Keratinocyte (primary cell): ENCODE measurements at regions not wholly inside any gene's neighbourhood (a gene's known extent, or its start where the extent isn't known, plus 50 kb on each side); places are given as distances from the start of the nearest gene placed in this dataset.

Experiments
- DNase-seq: peaks from one replicate; pipeline ENCODE4 v3.0.0-alpha.2; 2011; ENCODE audit warnings: low read depth, missing footprints, low spot score
- FAIRE-seq: peaks from 2 replicates; lab custom pipeline; 2011; peaks lifted over from hg19 to GRCh38; lab: Jason Lieb, UNC
- H2AFZ ChIP-seq: 2 replicates; pipeline ENCODE4 v1.6.0; 2012; ENCODE audit warnings: low read length, control low read depth, inconsistent platforms; ENCODE audit not compliant: control insufficient read depth
- H3K27ac ChIP-seq: 2 replicates; pipeline ENCODE4 v1.5.1; 2011; ENCODE audit warnings: low read length; ENCODE audit not compliant: control insufficient read depth, insufficient read depth
- H3K27me3 ChIP-seq: 3 replicates; pipeline ENCODE4 v1.6.0; 2011; ENCODE audit warnings: low read length; ENCODE audit not compliant: control insufficient read depth, insufficient read depth; ENCODE audit errors: extremely low read depth
- H3K36me3 ChIP-seq, 2 experiments: 2 replicates in 1 of 2; 3 replicates in 1 of 2; pipeline ENCODE4 v1.5.1; 2011; ENCODE audit warnings: low read length in 2 of 2, mild to moderate bottlenecking in 1 of 2; ENCODE audit not compliant: control insufficient read depth in 2 of 2, insufficient read depth in 2 of 2; ENCODE audit errors: extremely low read depth in 1 of 2
- H3K4me1 ChIP-seq: 3 replicates; pipeline ENCODE4 v1.5.1; 2011; ENCODE audit warnings: low read length; ENCODE audit not compliant: control insufficient read depth, insufficient read depth; ENCODE audit errors: extremely low read depth
- H3K4me2 ChIP-seq: 3 replicates; pipeline ENCODE4 v1.6.0; 2011; ENCODE audit warnings: low read depth, low read length; ENCODE audit not compliant: control insufficient read depth, insufficient read depth; ENCODE audit errors: extremely low read depth
- H3K4me3 ChIP-seq, 3 experiments: fragments of 200-600 bp in 1 of 3; sonication (generic) in 1 of 3; 2 replicates in 2 of 3; 3 replicates in 1 of 3; pipeline ENCODE4 v1.5.1; 2011 to 2016; ENCODE audit warnings: low read length in 3 of 3, mild to moderate bottlenecking in 3 of 3, control low read depth in 2 of 3, inconsistent platforms in 1 of 3, low read depth in 1 of 3, mixed read lengths in 1 of 3, mixed run types in 1 of 3, moderate library complexity in 1 of 3; ENCODE audit not compliant: control insufficient read depth in 2 of 3, insufficient read depth in 2 of 3; ENCODE audit errors: extremely low read depth in 1 of 3
- H3K79me2 ChIP-seq: 2 replicates; pipeline ENCODE4 v1.6.0; 2012; ENCODE audit warnings: low read length; ENCODE audit not compliant: control insufficient read depth, insufficient read depth
- H3K9ac ChIP-seq: 3 replicates; pipeline ENCODE4 v1.6.0; 2011; ENCODE audit warnings: low read length; ENCODE audit not compliant: control insufficient read depth, insufficient read depth; ENCODE audit errors: extremely low read depth
- H3K9me1 ChIP-seq: 3 replicates; pipeline ENCODE4 v1.6.0; 2011; ENCODE audit warnings: low read length; ENCODE audit not compliant: control insufficient read depth, insufficient read depth; ENCODE audit errors: extremely low read depth
- H3K9me3 ChIP-seq: 2 replicates; pipeline ENCODE4 v1.5.1; 2012; ENCODE audit warnings: low read depth, low read length; ENCODE audit not compliant: control insufficient read depth
- H4K20me1 ChIP-seq: 3 replicates; pipeline ENCODE4 v1.6.0; 2011; ENCODE audit warnings: low read length; ENCODE audit not compliant: control insufficient read depth, insufficient read depth; ENCODE audit errors: extremely low read depth
- CTCF ChIP-seq, 3 experiments: IDR thresholded peaks in 1 of 3; conservative IDR thresholded peaks in 1 of 3; optimal IDR thresholded peaks in 1 of 3; 2 replicates in 2 of 3; 3 replicates in 1 of 3; pipeline versions ENCODE3 to v1.5.1; 2011; ENCODE audit warnings: low read length in 3 of 3, mild to moderate bottlenecking in 3 of 3, moderate library complexity in 2 of 3, control low read depth in 1 of 3, inconsistent platforms in 1 of 3; ENCODE audit not compliant: insufficient read depth in 2 of 3; ENCODE audit errors: extremely low read depth in 1 of 3
- EZH2 ChIP-seq: IDR thresholded peaks from one replicate; pipeline ENCODE4 v1.6.1; 2012; ENCODE audit warnings: inconsistent platforms, mild to moderate bottlenecking, low read length, moderate library complexity
- dilution Hi-C: fragments of 300-500 bp; cut with MboI; formaldehyde crosslinking; loops from one replicate; pipeline ENCODE4 v1.7.0; 2020; ENCODE audit warnings: low sequenced_read_pairs; ENCODE audit not compliant: extremely low pct_ligation_motif_present

- H3K4me2 ChIP-seq, result no peak overlapping the region
- no peaks in the 10 kb centered on the region for H3K27me3 ChIP-seq
- no peaks in the 10 kb centered on the region for H3K4me1 ChIP-seq
- no peak overlapping the region for H3K27ac ChIP-seq
- dilution Hi-C loops, result no loop called here
- no peaks in the 10 kb centered on the region for H3K9me1 ChIP-seq
- TF ChIP-seq CTCF (optimal IDR thresholded peaks at IDR 0.05 in 1 of 3, IDR thresholded peaks at IDR 0.05 in 1 of 3, conservative IDR thresholded peaks at IDR 0.05 in 1 of 3; ENCODE audit: extremely low read depth in 1 of 3, insufficient read depth in 2 of 3, low read length in 3 of 3) (no peak), EZH2 (no peak)
- no peak overlapping the region for H3K9ac ChIP-seq
- no peaks in the 10 kb centered on the region for H3K79me2 ChIP-seq
- no peaks in the 10 kb centered on the region for H3K9me3 ChIP-seq
- H2AFZ ChIP-seq, result no peak overlapping the region
- no peak for FAIRE-seq
- DNase-seq, result no peak
- no peaks in the 10 kb centered on the region for H4K20me1 ChIP-seq
- no peak overlapping the region for H3K4me3 ChIP-seq
- H3K36me3 ChIP-seq, result no peaks in the 10 kb centered on the region
Measured at GRCh38 chr10:23499372-23500132, 60.7 kb downstream of the OTUD1 start.

- dilution Hi-C loops, result no loop called here
- Histone ChIP-seq H4K20me1 (no peaks in the 10 kb centered on the region), H3K27ac (no peak overlapping the region), H3K4me1 (no peaks in the 10 kb centered on the region), H3K4me3 (no peak overlapping the region), H3K9ac (no peak overlapping the region), H3K27me3 (no peaks in the 10 kb centered on the region), H3K9me1 (no peaks in the 10 kb centered on the region), H3K36me3 (no peaks in the 10 kb centered on the region), H2AFZ (no peak overlapping the region), H3K9me3 (no peaks in the 10 kb centered on the region), H3K4me2 (no peak overlapping the region), H3K79me2 (no peaks in the 10 kb centered on the region)
- no peak for DNase-seq
- no peak for FAIRE-seq
- TF ChIP-seq EZH2 (no peak), CTCF (optimal IDR thresholded peaks at IDR 0.05 in 1 of 3, IDR thresholded peaks at IDR 0.05 in 1 of 3, conservative IDR thresholded peaks at IDR 0.05 in 1 of 3; ENCODE audit: extremely low read depth in 1 of 3, insufficient read depth in 2 of 3, low read length in 3 of 3) (no peak)
Measured at GRCh38 chr10:23505797-23506465, 67.1 kb downstream of the OTUD1 start.
